Mucosa of descending colon (tissue), 3 donors: ENCODE measurements at regions not wholly inside any gene's neighbourhood (a gene's known extent, or its start where the extent isn't known, plus 50 kb on each side); places are given as distances from the start of the nearest gene placed in this dataset.

ENCODE experiments used
- ATAC-seq: fragments of 200-7000 bp; cut with Tn5 transposase; one replicate; pipeline ENCODE4 v1.9.1; 2020; ENCODE audit warnings: mild to moderate bottlenecking, moderate library complexity
- DNase-seq, 3 donors: peaks; one replicate each; pipeline ENCODE4 v3.0.0-alpha.2; 2020
- H3K36me3 ChIP-seq: fragments of 200-600 bp; one replicate; pipeline ENCODE4 v1.8.0; 2021; ENCODE audit warnings: low read depth, mild to moderate bottlenecking
- H3K4me1 ChIP-seq: fragments of 200-600 bp; one replicate; pipeline ENCODE4 v1.8.0; 2021; ENCODE audit warnings: low read depth, mild to moderate bottlenecking
- H3K4me3 ChIP-seq: fragments of 200-600 bp; one replicate; pipeline ENCODE4 v1.8.0; 2021; ENCODE audit warnings: mild to moderate bottlenecking
- H3K9me3 ChIP-seq: fragments of 200-600 bp; one replicate; pipeline ENCODE4 v1.8.0; 2021; ENCODE audit warnings: mild to moderate bottlenecking
- intact Hi-C, 2 donors: fragments of 100-400 bp; cut with DNase I in 1 of 2; cut with micrococcal nuclease in 1 of 2; formaldehyde crosslinking; loops; one replicate each; pipeline versions ENCODE4 v1.11.0 to v1.11.1; 2022; cut with DNase I, micrococcal nuclease
- TF ChIP-seq, protein P1 (sequence below): fragments of 200-600 bp; IDR thresholded peaks from one replicate; pipeline ENCODE4 v1.8.0; 2022; ENCODE audit warnings: antibody characterized with exemption, mild to moderate bottlenecking
- donor health status: DM: no; HTN: no; CAD: no; lungs with moderate emphysema.
- donor health status: DM: no; HTN: no; CAD: no.
- donor health status: DM: no; HTN: yes; CAD: no.

DNA sequence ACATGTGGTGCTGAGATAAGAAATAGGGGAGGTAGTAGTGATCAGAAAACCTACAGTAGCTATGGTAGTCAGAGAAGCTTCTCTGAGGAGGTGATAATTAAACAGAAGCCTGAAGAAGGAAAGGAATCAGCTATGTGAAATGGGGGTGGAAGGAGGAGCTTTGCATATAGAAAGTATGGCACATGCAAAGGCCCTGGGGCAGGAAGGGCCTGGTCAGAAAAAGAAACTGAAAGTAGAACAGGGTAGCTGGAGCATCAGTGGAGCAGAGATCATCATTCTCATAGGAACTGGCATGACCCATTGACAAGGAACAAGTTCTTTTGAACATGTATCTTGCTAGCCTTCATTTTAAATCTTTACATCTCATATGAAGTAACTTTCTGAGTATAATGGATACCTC, 80.7 kb upstream of the ADRA1B start:
- H3K36me3 ChIP-seq, result no peaks in the 10 kb centered on the region
- ATAC-seq (no peak), DNase-seq (no peak)
- H3K4me1 ChIP-seq, result no peaks in the 10 kb centered on the region
- TF ChIP-seq, protein P1, sequence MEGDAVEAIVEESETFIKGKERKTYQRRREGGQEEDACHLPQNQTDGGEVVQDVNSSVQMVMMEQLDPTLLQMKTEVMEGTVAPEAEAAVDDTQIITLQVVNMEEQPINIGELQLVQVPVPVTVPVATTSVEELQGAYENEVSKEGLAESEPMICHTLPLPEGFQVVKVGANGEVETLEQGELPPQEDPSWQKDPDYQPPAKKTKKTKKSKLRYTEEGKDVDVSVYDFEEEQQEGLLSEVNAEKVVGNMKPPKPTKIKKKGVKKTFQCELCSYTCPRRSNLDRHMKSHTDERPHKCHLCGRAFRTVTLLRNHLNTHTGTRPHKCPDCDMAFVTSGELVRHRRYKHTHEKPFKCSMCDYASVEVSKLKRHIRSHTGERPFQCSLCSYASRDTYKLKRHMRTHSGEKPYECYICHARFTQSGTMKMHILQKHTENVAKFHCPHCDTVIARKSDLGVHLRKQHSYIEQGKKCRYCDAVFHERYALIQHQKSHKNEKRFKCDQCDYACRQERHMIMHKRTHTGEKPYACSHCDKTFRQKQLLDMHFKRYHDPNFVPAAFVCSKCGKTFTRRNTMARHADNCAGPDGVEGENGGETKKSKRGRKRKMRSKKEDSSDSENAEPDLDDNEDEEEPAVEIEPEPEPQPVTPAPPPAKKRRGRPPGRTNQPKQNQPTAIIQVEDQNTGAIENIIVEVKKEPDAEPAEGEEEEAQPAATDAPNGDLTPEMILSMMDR, result no peak
- intact Hi-C loops, result no loop called here
- H3K4me3 ChIP-seq, result no peak overlapping the region
- H3K9me3 ChIP-seq, result no peaks in the 10 kb centered on the region

DNA sequence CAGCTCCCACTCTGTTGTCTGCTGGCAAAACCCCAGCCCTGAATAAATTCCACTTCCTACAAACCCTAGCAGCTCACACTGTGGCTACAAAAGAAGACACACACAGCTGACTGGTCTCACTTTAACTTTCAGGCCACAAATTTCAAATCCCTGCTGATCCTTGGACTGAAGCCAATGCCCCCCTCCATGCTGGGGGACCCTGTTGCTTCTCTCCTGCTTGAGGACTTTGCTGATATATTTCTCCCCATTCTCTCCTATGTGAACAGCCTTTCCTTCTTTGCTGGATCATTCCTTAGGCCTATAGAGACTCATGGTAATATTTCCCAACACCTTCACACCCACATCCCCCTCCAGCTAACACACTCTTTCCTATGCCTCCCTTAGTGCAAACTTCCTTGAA, 79.6 kb upstream of the ADRA1B start:
- H3K4me1 ChIP-seq, result no peaks in the 10 kb centered on the region
- intact Hi-C loops, result no loop called here
- H3K9me3 ChIP-seq, result no peaks in the 10 kb centered on the region
- TF ChIP-seq, protein P1, result no peak
- no peaks in the 10 kb centered on the region for H3K36me3 ChIP-seq
- ATAC-seq, result no peak
- DNase-seq, result no peak
- H3K4me3 ChIP-seq, result no peak overlapping the region

DNA sequence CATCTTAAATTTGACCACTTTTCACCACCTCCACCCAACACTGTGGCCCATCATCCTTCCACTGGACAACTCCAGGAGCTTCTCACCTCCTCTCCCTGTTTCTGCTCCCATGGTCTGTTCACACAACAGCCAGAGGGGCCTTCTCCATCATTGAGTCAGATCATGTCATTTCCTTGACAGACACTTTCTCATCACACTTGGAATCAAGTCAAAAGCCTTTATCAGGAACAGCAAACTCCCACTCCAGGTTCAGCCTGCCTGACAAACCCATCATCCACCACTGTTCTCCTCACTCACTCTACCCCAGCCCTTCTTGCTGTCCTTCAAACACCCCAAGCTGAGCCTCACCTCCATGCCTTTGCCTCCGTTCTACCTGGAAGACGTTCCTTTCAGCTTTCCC, 78.4 kb upstream of the ADRA1B start:
- no peak for DNase-seq
- no peaks in the 10 kb centered on the region for H3K9me3 ChIP-seq
- ATAC-seq, result no peak
- H3K36me3 ChIP-seq, result no peaks in the 10 kb centered on the region
- intact Hi-C loops, result no loop called here
- TF ChIP-seq, protein P1, result no peak
- no peak overlapping the region for H3K4me3 ChIP-seq
- no peaks in the 10 kb centered on the region for H3K4me1 ChIP-seq

DNA sequence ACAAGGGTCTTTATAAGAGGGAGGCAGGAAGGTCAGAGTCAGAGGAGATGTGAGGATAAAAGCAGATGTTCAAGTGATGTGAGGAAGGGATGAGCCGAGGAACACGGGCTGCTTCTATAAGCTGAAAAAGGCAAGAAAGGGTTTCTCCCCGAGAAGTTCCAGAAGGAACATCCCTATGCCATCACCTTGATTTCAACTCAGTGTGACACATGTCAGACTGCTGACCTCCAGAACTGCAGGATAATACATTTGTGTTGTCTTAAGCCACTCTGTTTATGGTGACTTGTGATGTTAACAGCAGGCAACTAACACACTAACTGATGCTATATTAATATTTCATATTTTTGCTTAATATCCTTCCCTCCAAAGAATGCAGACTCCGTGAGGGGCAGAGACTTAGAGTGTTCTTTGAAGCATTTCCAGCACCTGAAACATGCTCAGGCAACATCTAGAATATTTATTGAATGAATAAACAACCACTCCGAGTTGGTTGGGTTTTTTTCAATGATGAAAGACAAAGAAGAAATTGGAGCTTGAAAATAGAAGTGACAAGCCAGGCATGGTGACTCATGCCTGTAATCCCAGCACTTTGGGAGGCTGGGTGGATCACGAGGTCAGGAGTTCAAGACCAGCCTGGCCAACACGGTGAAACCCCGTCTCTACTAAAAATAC, 77.6 kb upstream of the ADRA1B start:
- TF ChIP-seq, protein P1, result no peak
- no peaks in the 10 kb centered on the region for H3K36me3 ChIP-seq
- DNase-seq (no peak), ATAC-seq (no peak)
- H3K9me3 ChIP-seq, result no peaks in the 10 kb centered on the region
- no peaks in the 10 kb centered on the region for H3K4me1 ChIP-seq
- H3K4me3 ChIP-seq, result no peak overlapping the region
- intact Hi-C loops, result no loop called here

GRCh38 chr5:159844267-159845121, 71.8 kb upstream of the ADRA1B start:
- no peak overlapping the region for H3K4me3 ChIP-seq
- no peaks in the 10 kb centered on the region for H3K9me3 ChIP-seq
- intact Hi-C loops, result no loop called here
- no peak for DNase-seq
- TF ChIP-seq, protein P1, result no peak
- H3K36me3 ChIP-seq, result no peaks in the 10 kb centered on the region
- no peak for ATAC-seq
- H3K4me1 ChIP-seq, result no peaks in the 10 kb centered on the region
